Neural cell (in vitro differentiated cells): ENCODE measurements at regions not wholly inside any gene's neighbourhood (a gene's known extent, or its start where the extent isn't known, plus 50 kb on each side); places are given as distances from the start of the nearest gene placed in this dataset.

Source experiments
- H2AFZ ChIP-seq: fragments of 200-600, 300-800 bp; sonication (generic), shearing (Covaris generic); 2 replicates; pipeline ENCODE4 v1.6.0; 2014; ENCODE audit warnings: low read depth, mild to moderate bottlenecking, antibody characterized with exemption, low read length, moderate library complexity
- H3F3A ChIP-seq: fragments of 200-600 bp; shearing (Covaris generic); 2 replicates; pipeline ENCODE4 v1.6.1; 2016; ENCODE audit warnings: mild to moderate bottlenecking, moderate library complexity, mixed read lengths, antibody characterized with exemption, low read length; ENCODE audit not compliant: insufficient read depth, poor library complexity, severe bottlenecking
- H3K27ac ChIP-seq: fragments of 200-600, 300-800 bp; sonication (generic), shearing (Covaris generic); 2 replicates; pipeline ENCODE4 v1.5.1; 2014; ENCODE audit warnings: mild to moderate bottlenecking, low read length, moderate library complexity
- H3K27me3 ChIP-seq: fragments of 300-800, 200-600 bp; sonication (generic), shearing (Covaris generic); 2 replicates; pipeline ENCODE4 v1.6.0; 2014; ENCODE audit warnings: mild to moderate bottlenecking, low read depth, low read length, moderate library complexity; ENCODE audit not compliant: insufficient read depth
- H3K36me3 ChIP-seq: fragments of 300-800, 200-600 bp; sonication (generic), shearing (Covaris generic); 2 replicates; pipeline ENCODE4 v1.5.1; 2014; ENCODE audit warnings: mild to moderate bottlenecking, antibody characterized with exemption, low read length, moderate library complexity; ENCODE audit not compliant: insufficient read depth
- H3K4me2 ChIP-seq: fragments of 300-800, 200-600 bp; sonication (generic), shearing (Covaris generic); 2 replicates; pipeline ENCODE4 v1.6.0; 2014; ENCODE audit warnings: mild to moderate bottlenecking, low read length
- H3K4me3 ChIP-seq: fragments of 300-800, 200-600 bp; sonication (generic), shearing (Covaris generic); 2 replicates; pipeline ENCODE4 v1.5.1; 2014; ENCODE audit warnings: mild to moderate bottlenecking, low read length, moderate library complexity
- H3K79me2 ChIP-seq: fragments of 200-600 bp; shearing (Covaris generic); replicated peaks from 2 replicates; pipeline ENCODE4 v1.6.0; 2014; ENCODE audit warnings: mild to moderate bottlenecking, low read length, moderate library complexity; ENCODE audit not compliant: insufficient read depth
- H3K9ac ChIP-seq: fragments of 300-800, 200-600 bp; sonication (generic), shearing (Covaris generic); 2 replicates; pipeline ENCODE4 v1.6.1; 2016; ENCODE audit warnings: mild to moderate bottlenecking, low read length, mixed read lengths
- H3K9me2 ChIP-seq: fragments of 200-600 bp; shearing (Covaris generic); 2 replicates; pipeline ENCODE4 v1.6.1; 2016; ENCODE audit warnings: mild to moderate bottlenecking, low read length, mixed read lengths; ENCODE audit not compliant: insufficient read depth
- H3K9me3 ChIP-seq: fragments of 200-600, 300-800 bp; sonication (generic), shearing (Covaris generic); 2 replicates; pipeline ENCODE4 v1.6.1; 2016; ENCODE audit warnings: mild to moderate bottlenecking, mixed run types, low read length, moderate library complexity, mixed read lengths
- H4K20me1 ChIP-seq: fragments of 200-600 bp; shearing (Covaris generic); 2 replicates; pipeline ENCODE4 v1.6.1; 2016; ENCODE audit warnings: mild to moderate bottlenecking, mixed run types; ENCODE audit not compliant: insufficient read depth
- EP300 ChIP-seq: fragments of 450-650 bp; conservative IDR thresholded peaks from 2 replicates; pipeline ENCODE4 v1.6.1; 2014; ENCODE audit warnings: antibody characterized with exemption, mild to moderate bottlenecking, moderate library complexity; ENCODE audit not compliant: poor library complexity, severe bottlenecking
- EZH2 ChIP-seq: fragments of 200-600, 300-800 bp; shearing (Covaris generic), sonication (generic); IDR thresholded peaks from 2 replicates; pipeline ENCODE4 v1.6.1; 2014; ENCODE audit warnings: antibody characterized with exemption, low read length, borderline replicate concordance, mild to moderate bottlenecking; ENCODE audit not compliant: insufficient read depth, poor library complexity, severe bottlenecking
- MXI1 ChIP-seq: fragments of 450-650 bp; conservative IDR thresholded peaks from 2 replicates; pipeline ENCODE4 v1.6.1; 2014; ENCODE audit warnings: antibody characterized with exemption, mild to moderate bottlenecking; ENCODE audit not compliant: poor library complexity, severe bottlenecking
- POLR2AphosphoS5 ChIP-seq: IDR thresholded peaks from 2 replicates; pipeline ENCODE4 v1.6.1; 2012
- RAD21 ChIP-seq: fragments of 450-650 bp; conservative IDR thresholded peaks from 2 replicates; pipeline ENCODE4 v1.6.1; 2014; ENCODE audit warnings: antibody characterized with exemption, mild to moderate bottlenecking, moderate library complexity
- SMC3 ChIP-seq: fragments of 450-650 bp; conservative IDR thresholded peaks from 2 replicates; pipeline ENCODE4 v1.6.1; 2014; ENCODE audit warnings: antibody characterized with exemption, mild to moderate bottlenecking, moderate library complexity; ENCODE audit not compliant: poor library complexity
- TAF1 ChIP-seq: IDR thresholded peaks from 2 replicates; pipeline ENCODE4 v1.6.1; 2012; ENCODE audit warnings: low read depth
- TF ChIP-seq, protein P1 (sequence below): fragments of 450-650 bp; IDR thresholded peaks from 2 replicates; pipeline ENCODE4 v1.5.1; 2014; ENCODE audit warnings: antibody characterized with exemption, mild to moderate bottlenecking, moderate library complexity; ENCODE audit not compliant: poor library complexity, severe bottlenecking
- TF ChIP-seq, protein P2 (sequence below): IDR thresholded peaks from 2 replicates; pipeline ENCODE4 v1.6.1; 2012; ENCODE audit warnings: borderline replicate concordance

DNA sequence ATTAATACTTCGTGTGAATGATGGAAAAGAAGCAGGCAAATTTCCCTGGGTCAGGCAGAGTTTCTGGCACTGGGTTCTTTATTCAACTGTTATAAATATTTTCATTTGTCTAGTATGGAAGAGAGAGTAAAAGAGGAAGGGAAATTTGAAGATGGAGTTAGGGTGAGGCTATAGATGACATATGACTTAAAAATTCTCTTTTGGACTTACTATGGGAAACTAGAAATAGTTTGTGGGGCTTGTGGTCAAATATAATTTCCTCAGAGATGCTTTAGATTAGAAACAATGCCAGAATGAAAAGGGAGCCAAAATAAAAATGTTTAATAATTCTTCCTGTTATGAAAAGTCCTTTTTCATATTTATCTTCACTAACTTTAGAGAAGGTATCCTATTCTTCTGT is 103.2 kb downstream of the GC start:
- Histone ChIP-seq H4K20me1 (no peaks in the 10 kb centered on the region), H3K36me3 (no peaks in the 10 kb centered on the region), H3K9me2 (no peaks in the 10 kb centered on the region), H2AFZ (no peak overlapping the region), H3K27ac (no peak overlapping the region), H3K9me3 (no peaks in the 10 kb centered on the region), H3K9ac (no peak overlapping the region), H3K4me3 (no peak overlapping the region), H3K27me3 (no peaks in the 10 kb centered on the region), H3F3A (no peaks in the 10 kb centered on the region), H3K79me2 (no peaks in the 10 kb centered on the region), H3K4me2 (no peak overlapping the region)
- TF ChIP-seq, protein P1, sequence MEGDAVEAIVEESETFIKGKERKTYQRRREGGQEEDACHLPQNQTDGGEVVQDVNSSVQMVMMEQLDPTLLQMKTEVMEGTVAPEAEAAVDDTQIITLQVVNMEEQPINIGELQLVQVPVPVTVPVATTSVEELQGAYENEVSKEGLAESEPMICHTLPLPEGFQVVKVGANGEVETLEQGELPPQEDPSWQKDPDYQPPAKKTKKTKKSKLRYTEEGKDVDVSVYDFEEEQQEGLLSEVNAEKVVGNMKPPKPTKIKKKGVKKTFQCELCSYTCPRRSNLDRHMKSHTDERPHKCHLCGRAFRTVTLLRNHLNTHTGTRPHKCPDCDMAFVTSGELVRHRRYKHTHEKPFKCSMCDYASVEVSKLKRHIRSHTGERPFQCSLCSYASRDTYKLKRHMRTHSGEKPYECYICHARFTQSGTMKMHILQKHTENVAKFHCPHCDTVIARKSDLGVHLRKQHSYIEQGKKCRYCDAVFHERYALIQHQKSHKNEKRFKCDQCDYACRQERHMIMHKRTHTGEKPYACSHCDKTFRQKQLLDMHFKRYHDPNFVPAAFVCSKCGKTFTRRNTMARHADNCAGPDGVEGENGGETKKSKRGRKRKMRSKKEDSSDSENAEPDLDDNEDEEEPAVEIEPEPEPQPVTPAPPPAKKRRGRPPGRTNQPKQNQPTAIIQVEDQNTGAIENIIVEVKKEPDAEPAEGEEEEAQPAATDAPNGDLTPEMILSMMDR: no peak
- no peak for TF ChIP-seq TAF1
- no peak for TF ChIP-seq EZH2
- TF ChIP-seq EP300: no peak
- TF ChIP-seq, protein P2, sequence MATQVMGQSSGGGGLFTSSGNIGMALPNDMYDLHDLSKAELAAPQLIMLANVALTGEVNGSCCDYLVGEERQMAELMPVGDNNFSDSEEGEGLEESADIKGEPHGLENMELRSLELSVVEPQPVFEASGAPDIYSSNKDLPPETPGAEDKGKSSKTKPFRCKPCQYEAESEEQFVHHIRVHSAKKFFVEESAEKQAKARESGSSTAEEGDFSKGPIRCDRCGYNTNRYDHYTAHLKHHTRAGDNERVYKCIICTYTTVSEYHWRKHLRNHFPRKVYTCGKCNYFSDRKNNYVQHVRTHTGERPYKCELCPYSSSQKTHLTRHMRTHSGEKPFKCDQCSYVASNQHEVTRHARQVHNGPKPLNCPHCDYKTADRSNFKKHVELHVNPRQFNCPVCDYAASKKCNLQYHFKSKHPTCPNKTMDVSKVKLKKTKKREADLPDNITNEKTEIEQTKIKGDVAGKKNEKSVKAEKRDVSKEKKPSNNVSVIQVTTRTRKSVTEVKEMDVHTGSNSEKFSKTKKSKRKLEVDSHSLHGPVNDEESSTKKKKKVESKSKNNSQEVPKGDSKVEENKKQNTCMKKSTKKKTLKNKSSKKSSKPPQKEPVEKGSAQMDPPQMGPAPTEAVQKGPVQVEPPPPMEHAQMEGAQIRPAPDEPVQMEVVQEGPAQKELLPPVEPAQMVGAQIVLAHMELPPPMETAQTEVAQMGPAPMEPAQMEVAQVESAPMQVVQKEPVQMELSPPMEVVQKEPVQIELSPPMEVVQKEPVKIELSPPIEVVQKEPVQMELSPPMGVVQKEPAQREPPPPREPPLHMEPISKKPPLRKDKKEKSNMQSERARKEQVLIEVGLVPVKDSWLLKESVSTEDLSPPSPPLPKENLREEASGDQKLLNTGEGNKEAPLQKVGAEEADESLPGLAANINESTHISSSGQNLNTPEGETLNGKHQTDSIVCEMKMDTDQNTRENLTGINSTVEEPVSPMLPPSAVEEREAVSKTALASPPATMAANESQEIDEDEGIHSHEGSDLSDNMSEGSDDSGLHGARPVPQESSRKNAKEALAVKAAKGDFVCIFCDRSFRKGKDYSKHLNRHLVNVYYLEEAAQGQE: no peak
- no peak for TF ChIP-seq MXI1
- TF ChIP-seq POLR2AphosphoS5: no peak
- TF ChIP-seq SMC3: no peak
- no peak for TF ChIP-seq RAD21

DNA sequence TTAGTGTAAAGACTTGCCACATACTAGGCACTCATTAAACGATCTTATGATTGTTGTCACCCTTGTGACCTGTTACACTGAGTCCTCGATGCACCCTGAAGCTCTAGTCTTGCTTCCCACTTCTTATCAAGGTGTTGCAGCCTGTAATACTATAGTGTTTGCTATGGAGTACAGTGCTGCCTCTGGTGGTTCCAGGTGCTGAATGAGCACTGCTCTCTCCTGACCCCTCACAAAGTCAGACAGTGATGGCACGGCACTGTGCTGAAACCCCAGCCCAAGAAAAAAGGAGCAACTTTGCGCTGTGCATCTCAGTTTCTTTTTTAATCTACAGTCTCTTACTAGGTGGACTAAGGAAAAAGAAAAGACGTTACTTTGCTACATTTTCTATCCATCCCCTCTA is 106.3 kb downstream of the GC start:
- Histone ChIP-seq H3K9me2 (no peaks in the 10 kb centered on the region), H2AFZ (no peak overlapping the region), H3K27me3 (no peaks in the 10 kb centered on the region), H3K36me3 (no peaks in the 10 kb centered on the region), H3K4me2 (no peak overlapping the region), H3K9ac (no peak overlapping the region), H3K4me3 (no peak overlapping the region), H3K27ac (no peak overlapping the region), H3K9me3 (no peaks in the 10 kb centered on the region), H3F3A (no peaks in the 10 kb centered on the region), H3K79me2 (no peaks in the 10 kb centered on the region), H4K20me1 (no peaks in the 10 kb centered on the region)
- TF ChIP-seq POLR2AphosphoS5 (no peak), RAD21 (no peak), SMC3 (no peak), TAF1 (no peak), MXI1 (no peak), EP300 (no peak), EZH2 (no peak)
- TF ChIP-seq, protein P2: no peak
- TF ChIP-seq, protein P1: no peak
